HG03520 (cell line): ENCODE measurements at regions not wholly inside any gene's neighbourhood (a gene's known extent, or its start where the extent isn't known, plus 50 kb on each side); places are given as distances from the start of the nearest gene placed in this dataset.
A peak's percentile ranks its signal among the peaks of the same experiment; 100 is the strongest.
"Not testable (repeated sequence)": the region's sequence is repeated elsewhere in the genome, so short reads cannot be mapped to it uniquely, and the experiment has no call there.

Experiments used
- ATAC-seq: cut with Tn5 transposase; IDR thresholded peaks from one replicate; pipeline ENCODE4 v1.9.1; 2021; ENCODE audit warnings: mild to moderate bottlenecking, moderate library complexity; ENCODE audit not compliant: unreplicated experiment

GRCh38 chr12:9379023-9379742 lies 171.0 kb upstream of the PZP start:
- no peak for ATAC-seq

- ATAC-seq = no peak
Observed at GRCh38 chr12:9378430-9378835, 170.2 kb upstream of the PZP start.

- no peak for ATAC-seq
Observed at GRCh38 chr12:9372202-9372601, 164.0 kb upstream of the PZP start.

GRCh38 chr12:9367828-9368227 lies 159.6 kb upstream of the PZP start:
- no peak for ATAC-seq

- ATAC-seq = no peak
Observed at GRCh38 chr12:9367201-9367600, 159.0 kb upstream of the PZP start.

- no peak for ATAC-seq
Observed at GRCh38 chr12:9365296-9365695, 157.1 kb upstream of the PZP start.

GRCh38 chr12:9364224-9365176 lies 156.3 kb upstream of the PZP start:
- peak; percentile 83 for ATAC-seq

GRCh38 chr12:9363145-9363544 lies 154.9 kb upstream of the PZP start:
- no peak for ATAC-seq

GRCh38 chr12:9361879-9362326 lies 153.7 kb upstream of the PZP start:
- no peak for ATAC-seq

GRCh38 chr12:9354009-9354754 lies 146.0 kb upstream of the PZP start:
- not testable (repeated sequence) for ATAC-seq

GRCh38 chr12:9351136-9351535 lies 142.9 kb upstream of the PZP start:
- ATAC-seq = no peak

GRCh38 chr12:9349888-9350885 lies 142.0 kb upstream of the PZP start:
- ATAC-seq = no peak

- ATAC-seq = no peak
Observed at GRCh38 chr12:9348906-9349518, 140.8 kb upstream of the PZP start.

GRCh38 chr12:9347328-9348127 lies 139.3 kb upstream of the PZP start:
- ATAC-seq = no peak

- no peak for ATAC-seq
Observed at GRCh38 chr12:9346866-9347327, 138.7 kb upstream of the PZP start.

GRCh38 chr12:9345171-9345570 lies 137.0 kb upstream of the PZP start:
- no peak for ATAC-seq

- ATAC-seq = no peak
Observed at GRCh38 chr12:9344541-9344940, 136.3 kb upstream of the PZP start.

- no peak for ATAC-seq
Observed at GRCh38 chr12:9343731-9344130, 135.5 kb upstream of the PZP start.
